WTC11 (cell line): ENCODE measurements at regions not wholly inside any gene's neighbourhood (a gene's known extent, or its start where the extent isn't known, plus 50 kb on each side); places are given as distances from the start of the nearest gene placed in this dataset.

Source experiments
- ATAC-seq: fragments of 200-7000 bp; cut with Tn5 transposase; 2 replicates; pipeline ENCODE4 v1.10.0; 2021; ENCODE audit warnings: mild to moderate bottlenecking, moderate library complexity
- CTCF ChIA-PET: fragments of 300-600 bp; sonication (Branson Sonifier 250); formaldehyde crosslinking; loops from one replicate; lab custom pipeline; 2021; ENCODE audit warnings: antibody characterized with exemption; lab: Charles Lee
- POLR2A ChIA-PET: fragments of 350-600 bp; sonication (Branson Sonifier 250); formaldehyde crosslinking; loops from one replicate; lab custom pipeline; 2021; ENCODE audit warnings: antibody characterized with exemption; lab: Charles Lee
- DNase-seq: peaks from one replicate; pipeline ENCODE4 v3.0.0; 2021; ENCODE audit warnings: low spot score
- H3K27ac Mint-ChIP-seq: 2 replicates; pipeline ENCODE4 v1.8.0; 2021; ENCODE audit warnings: mixed read lengths
- H3K27me3 Mint-ChIP-seq: 2 replicates; pipeline ENCODE4 v1.8.0; 2021; ENCODE audit warnings: low read depth, mild to moderate bottlenecking, moderate library complexity, mixed read lengths
- H3K36me3 Mint-ChIP-seq: 2 replicates; pipeline ENCODE4 v1.8.0; 2021; ENCODE audit warnings: mixed read lengths
- H3K4me1 Mint-ChIP-seq: 2 replicates; pipeline ENCODE4 v1.8.0; 2022; ENCODE audit warnings: mixed read lengths
- H3K4me3 Mint-ChIP-seq: 2 replicates; pipeline ENCODE4 v1.8.0; 2021; ENCODE audit warnings: mild to moderate bottlenecking, moderate library complexity, mixed read lengths
- H3K9me3 Mint-ChIP-seq: 2 replicates; pipeline ENCODE4 v1.8.0; 2021; ENCODE audit warnings: mixed read lengths
- ATF1 ChIP-seq: sonication (generic); formaldehyde crosslinking; IDR thresholded peaks from 2 replicates; pipeline ENCODE4 v1.8.1; 2023; ENCODE audit warnings: mild to moderate bottlenecking, moderate library complexity, missing genetic modification reagents
- CREM ChIP-seq: sonication (generic); formaldehyde crosslinking; IDR thresholded peaks from 2 replicates; pipeline ENCODE4 v1.8.1; 2022; ENCODE audit warnings: mild to moderate bottlenecking, missing genetic modification reagents, moderate library complexity
- CTCF ChIP-seq: fragments of 200-600 bp; IDR thresholded peaks from 2 replicates; pipeline ENCODE4 v1.8.0; 2022; ENCODE audit warnings: antibody characterized with exemption
- ELF4 ChIP-seq: sonication (generic); formaldehyde crosslinking; IDR thresholded peaks from 2 replicates; pipeline ENCODE4 v1.8.1; 2022; ENCODE audit warnings: low read depth, mild to moderate bottlenecking, moderate library complexity, missing genetic modification reagents
- ERG ChIP-seq: fragments of 250-450 bp; sonication (Bioruptor Pico); IDR thresholded peaks from 2 replicates; pipeline ENCODE4 v1.8.0; 2021; ENCODE audit warnings: mild to moderate bottlenecking
- ETV6 ChIP-seq: sonication (generic); formaldehyde crosslinking; IDR thresholded peaks from 2 replicates; pipeline ENCODE4 v1.8.1; 2022; ENCODE audit warnings: mild to moderate bottlenecking, missing genetic modification reagents
- FOXP1 ChIP-seq: sonication (generic); formaldehyde crosslinking; IDR thresholded peaks from 2 replicates; pipeline ENCODE4 v1.8.0; 2022; ENCODE audit warnings: missing genetic modification reagents, mild to moderate bottlenecking, moderate library complexity, borderline replicate concordance
- FOXP4 ChIP-seq: sonication (generic); formaldehyde crosslinking; IDR thresholded peaks from 2 replicates; pipeline ENCODE4 v1.8.0; 2022; ENCODE audit warnings: mild to moderate bottlenecking, missing genetic modification reagents
- NFE2L1 ChIP-seq: sonication (generic); formaldehyde crosslinking; IDR thresholded peaks from 2 replicates; pipeline ENCODE4 v1.8.1; 2023; ENCODE audit warnings: missing genetic modification reagents
- NR3C1 ChIP-seq: sonication (generic); formaldehyde crosslinking; conservative IDR thresholded peaks from 2 replicates; pipeline ENCODE4 v1.8.1; 2023; ENCODE audit warnings: low read depth, mild to moderate bottlenecking, missing genetic modification reagents
- OVOL2 ChIP-seq: fragments of 250-450 bp; sonication (Bioruptor Pico); IDR thresholded peaks from 2 replicates; pipeline ENCODE4 v1.9.0; 2021; ENCODE audit warnings: mild to moderate bottlenecking, borderline replicate concordance
- PRRX2 ChIP-seq: fragments of 250-450 bp; sonication (Bioruptor Pico); IDR thresholded peaks from 2 replicates; pipeline ENCODE4 v1.8.0; 2021; ENCODE audit warnings: mild to moderate bottlenecking
- ZNF281 ChIP-seq: sonication (generic); formaldehyde crosslinking; IDR thresholded peaks from 2 replicates; pipeline ENCODE4 v1.8.0; 2023; ENCODE audit warnings: mild to moderate bottlenecking, missing genetic modification reagents
- ZNF512 ChIP-seq: sonication (generic); formaldehyde crosslinking; IDR thresholded peaks from 2 replicates; pipeline ENCODE4 v1.8.1; 2022; ENCODE audit warnings: missing genetic modification reagents, borderline replicate concordance
- TF ChIP-seq, protein P1 (sequence below): sonication (generic); formaldehyde crosslinking; IDR thresholded peaks from 2 replicates; pipeline ENCODE4 v1.8.1; 2023; ENCODE audit warnings: mild to moderate bottlenecking, moderate library complexity, missing genetic modification reagents
- TF ChIP-seq, protein P2 (sequence below): sonication (generic); formaldehyde crosslinking; IDR thresholded peaks from 2 replicates; pipeline ENCODE4 v1.8.1; 2022; ENCODE audit warnings: mild to moderate bottlenecking, moderate library complexity, missing genetic modification reagents
- TF ChIP-seq, protein P3 (sequence below): sonication (generic); formaldehyde crosslinking; IDR thresholded peaks from 2 replicates; pipeline ENCODE4 v1.8.0; 2022; ENCODE audit warnings: mild to moderate bottlenecking, missing genetic modification reagents

DNA sequence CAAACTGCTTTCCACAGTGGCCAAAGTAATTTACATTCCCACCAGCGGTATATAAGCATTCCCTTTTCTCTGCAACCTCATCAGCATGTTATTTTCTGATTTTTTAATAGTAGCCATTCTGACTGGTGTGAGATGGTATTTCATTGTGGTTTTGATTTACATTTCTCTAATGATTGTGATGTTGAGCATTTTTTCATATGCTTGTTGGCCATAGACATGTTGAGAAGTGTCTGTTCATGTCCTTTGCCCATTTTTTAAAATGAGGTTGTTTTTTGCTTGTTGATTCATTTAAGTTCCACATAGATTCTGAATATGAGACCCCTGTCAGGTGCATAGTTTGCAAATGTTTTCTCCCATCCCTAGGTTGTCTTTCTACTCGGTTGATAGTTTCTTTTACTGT is 254.5 kb upstream of the MPDZ start:
- Mint-ChIP-seq H3K4me1 (no peaks in the 10 kb centered on the region; the same call in 1 of the 2 replicates), H3K27ac (no peak overlapping the region), H3K9me3 (peaks cover 20% of the 10 kb centered on the region), H3K36me3 (peaks cover 9% of the 10 kb centered on the region), H3K4me3 (no peak overlapping the region), H3K27me3 (no peaks in the 10 kb centered on the region)
- ChIA-PET POLR2A (no interaction called here), CTCF (no interaction called here)
- TF ChIP-seq ZNF512 (CRISPR knock-in tag) (no peak), ETV6 (CRISPR knock-in tag) (no peak), FOXP4 (CRISPR knock-in tag) (no peak), CREM (no peak), NFE2L1 (no peak), NR3C1 (CRISPR knock-in tag) (no peak), CTCF (no peak), ATF1 (no peak), FOXP1 (CRISPR knock-in tag) (no peak), ERG (no peak), OVOL2 (CRISPR knock-in tag) (no peak), PRRX2 (CRISPR knock-in tag) (no peak), ELF4 (CRISPR knock-in tag) (no peak), ZNF281 (CRISPR knock-in tag) (no peak)
- TF ChIP-seq, protein P1, sequence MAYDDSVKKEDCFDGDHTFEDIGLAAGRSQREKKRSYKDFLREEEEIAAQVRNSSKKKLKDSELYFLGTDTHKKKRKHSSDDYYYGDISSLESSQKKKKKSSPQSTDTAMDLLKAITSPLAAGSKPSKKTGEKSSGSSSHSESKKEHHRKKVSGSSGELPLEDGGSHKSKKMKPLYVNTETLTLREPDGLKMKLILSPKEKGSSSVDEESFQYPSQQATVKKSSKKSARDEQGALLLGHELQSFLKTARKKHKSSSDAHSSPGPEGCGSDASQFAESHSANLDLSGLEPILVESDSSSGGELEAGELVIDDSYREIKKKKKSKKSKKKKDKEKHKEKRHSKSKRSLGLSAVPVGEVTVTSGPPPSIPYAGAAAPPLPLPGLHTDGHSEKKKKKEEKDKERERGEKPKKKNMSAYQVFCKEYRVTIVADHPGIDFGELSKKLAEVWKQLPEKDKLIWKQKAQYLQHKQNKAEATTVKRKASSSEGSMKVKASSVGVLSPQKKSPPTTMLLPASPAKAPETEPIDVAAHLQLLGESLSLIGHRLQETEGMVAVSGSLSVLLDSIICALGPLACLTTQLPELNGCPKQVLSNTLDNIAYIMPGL (CRISPR knock-in tag) = no peak
- TF ChIP-seq, protein P2, sequence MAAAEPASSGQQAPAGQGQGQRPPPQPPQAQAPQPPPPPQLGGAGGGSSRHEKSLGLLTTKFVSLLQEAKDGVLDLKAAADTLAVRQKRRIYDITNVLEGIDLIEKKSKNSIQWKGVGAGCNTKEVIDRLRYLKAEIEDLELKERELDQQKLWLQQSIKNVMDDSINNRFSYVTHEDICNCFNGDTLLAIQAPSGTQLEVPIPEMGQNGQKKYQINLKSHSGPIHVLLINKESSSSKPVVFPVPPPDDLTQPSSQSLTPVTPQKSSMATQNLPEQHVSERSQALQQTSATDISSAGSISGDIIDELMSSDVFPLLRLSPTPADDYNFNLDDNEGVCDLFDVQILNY (CRISPR knock-in tag) = no peak
- TF ChIP-seq, protein P3, sequence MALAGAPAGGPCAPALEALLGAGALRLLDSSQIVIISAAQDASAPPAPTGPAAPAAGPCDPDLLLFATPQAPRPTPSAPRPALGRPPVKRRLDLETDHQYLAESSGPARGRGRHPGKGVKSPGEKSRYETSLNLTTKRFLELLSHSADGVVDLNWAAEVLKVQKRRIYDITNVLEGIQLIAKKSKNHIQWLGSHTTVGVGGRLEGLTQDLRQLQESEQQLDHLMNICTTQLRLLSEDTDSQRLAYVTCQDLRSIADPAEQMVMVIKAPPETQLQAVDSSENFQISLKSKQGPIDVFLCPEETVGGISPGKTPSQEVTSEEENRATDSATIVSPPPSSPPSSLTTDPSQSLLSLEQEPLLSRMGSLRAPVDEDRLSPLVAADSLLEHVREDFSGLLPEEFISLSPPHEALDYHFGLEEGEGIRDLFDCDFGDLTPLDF (CRISPR knock-in tag) = no peak
- ATAC-seq (no peak), DNase-seq (no peak)
